Jurkat, Clone E6-1 (cell line): ENCODE measurements at regions not wholly inside any gene's neighbourhood (a gene's known extent, or its start where the extent isn't known, plus 50 kb on each side); places are given as distances from the start of the nearest gene placed in this dataset.

Source experiments
- DNase-seq: peaks from one replicate; pipeline ENCODE4 v3.0.0-alpha.2; 2011; ENCODE audit warnings: low read depth, low spot score
- H3K4me3 ChIP-seq: 2 replicates; pipeline ENCODE4 v1.5.1; 2011; ENCODE audit warnings: mild to moderate bottlenecking, low read length, control low read depth, moderate library complexity

DNA sequence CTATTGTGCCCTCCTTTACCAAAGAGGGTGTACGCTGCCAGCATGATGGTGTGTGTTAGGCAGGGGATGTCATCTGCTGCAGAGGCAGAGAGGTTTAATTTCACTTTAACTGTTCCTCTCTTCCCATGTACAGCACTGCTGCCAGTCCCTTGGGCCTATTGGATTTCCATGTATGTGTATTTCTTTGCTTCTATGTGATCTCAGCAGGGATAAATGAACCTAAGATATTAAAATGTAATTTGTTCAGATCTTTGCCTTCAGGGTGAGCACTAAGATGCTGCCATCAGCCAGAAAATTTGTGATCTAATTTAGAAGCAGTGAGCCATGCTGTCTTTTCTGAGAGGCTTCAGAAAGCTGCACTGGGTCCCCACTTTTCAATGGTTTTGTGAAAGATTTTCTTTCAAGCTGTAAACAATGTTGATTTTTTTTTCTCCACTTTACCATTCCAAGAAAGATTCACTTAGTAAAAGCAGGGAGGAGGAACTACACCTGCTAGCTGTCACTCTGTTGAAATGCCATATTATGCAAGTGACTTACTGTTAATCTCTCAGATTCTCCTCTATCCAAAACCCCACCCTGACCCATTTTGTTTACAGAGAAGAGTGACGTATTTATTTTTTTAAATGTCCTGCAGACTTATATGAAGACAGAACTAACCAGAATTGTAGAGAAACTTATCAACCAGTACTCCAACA is 261.9 kb downstream of the TBL1XR1 start:
- DNase-seq: no peak
- H3K4me3 ChIP-seq: no peak overlapping the region

DNA sequence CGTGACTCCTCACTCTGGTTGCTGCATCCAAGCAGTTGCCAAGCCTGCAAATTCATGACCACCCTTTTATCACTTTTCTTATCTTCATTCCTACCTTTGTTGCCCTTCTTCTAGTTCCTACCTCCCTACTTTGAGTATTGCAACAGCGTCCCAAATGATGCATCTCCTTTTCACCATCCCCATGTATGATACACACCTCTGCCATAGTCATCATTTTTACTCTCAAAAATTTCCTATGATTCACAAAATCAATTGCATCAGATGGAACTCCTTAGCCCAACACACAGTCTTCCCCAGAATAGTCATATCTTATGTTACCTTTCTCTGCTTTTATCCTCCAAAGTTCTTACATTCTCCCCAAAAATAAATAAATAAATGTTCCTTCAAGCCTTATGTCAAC is 262.6 kb downstream of the TBL1XR1 start:
- no peak overlapping the region for H3K4me3 ChIP-seq
- DNase-seq: no peak

DNA sequence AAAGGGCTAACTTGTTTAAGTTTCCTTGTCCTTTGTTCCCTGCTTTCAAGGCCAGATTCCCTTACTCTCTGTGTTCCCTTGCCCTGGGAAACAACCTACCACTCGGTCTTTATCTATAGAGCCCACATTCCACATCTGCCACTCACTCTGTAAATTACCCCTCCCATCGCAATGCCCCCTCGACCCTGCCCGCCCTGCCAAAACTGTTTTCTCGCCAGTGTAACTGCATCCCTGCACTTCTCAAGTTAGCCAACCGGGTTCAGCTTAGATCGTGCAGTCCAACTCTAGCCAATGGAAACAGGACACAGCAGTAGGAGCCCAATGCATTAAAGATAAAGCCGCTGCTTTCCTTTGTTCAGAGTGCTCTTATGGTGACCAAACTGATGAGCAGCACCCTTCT is 263.6 kb downstream of the TBL1XR1 start:
- no peak overlapping the region for H3K4me3 ChIP-seq
- no peak for DNase-seq

DNA sequence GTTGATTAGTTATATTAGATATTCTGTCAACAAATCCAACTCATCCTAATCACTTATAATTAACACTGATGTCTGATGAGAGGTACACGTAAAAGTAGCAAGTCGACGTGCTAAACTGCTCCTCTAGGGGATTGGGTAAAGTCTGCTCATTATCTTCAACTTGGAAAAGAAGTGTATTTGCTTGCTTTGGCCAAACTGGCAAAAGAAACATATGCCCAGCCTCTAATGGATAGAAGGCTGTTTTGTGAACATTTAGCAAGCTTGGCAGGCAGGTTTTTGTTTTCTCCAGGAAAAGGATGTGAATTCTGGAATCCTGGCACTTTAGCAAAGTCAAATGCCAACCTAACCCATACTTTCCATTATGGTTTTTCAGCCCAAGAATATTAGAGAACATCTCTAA is 264.8 kb downstream of the TBL1XR1 start:
- no peak overlapping the region for H3K4me3 ChIP-seq
- DNase-seq: no peak

DNA sequence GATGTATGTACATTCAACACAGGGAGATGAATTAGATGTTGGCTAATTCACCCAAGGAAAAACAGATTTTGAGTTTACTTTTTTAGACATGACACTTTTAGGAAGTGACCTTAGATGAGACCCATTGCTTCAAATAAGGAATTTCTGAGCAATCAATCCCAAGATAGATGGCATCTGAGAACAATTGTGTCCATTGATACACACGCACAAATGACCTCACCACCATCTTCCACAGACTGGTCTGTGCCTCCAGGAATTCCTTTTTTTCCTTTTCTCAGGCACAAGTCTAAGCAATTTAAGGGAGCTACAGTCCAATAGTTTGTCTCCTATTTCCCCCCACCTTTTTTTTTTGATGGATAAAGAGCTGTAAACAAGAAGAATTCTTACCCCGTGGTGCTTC is 265.3 kb downstream of the TBL1XR1 start:
- no peak overlapping the region for H3K4me3 ChIP-seq
- DNase-seq: no peak

DNA sequence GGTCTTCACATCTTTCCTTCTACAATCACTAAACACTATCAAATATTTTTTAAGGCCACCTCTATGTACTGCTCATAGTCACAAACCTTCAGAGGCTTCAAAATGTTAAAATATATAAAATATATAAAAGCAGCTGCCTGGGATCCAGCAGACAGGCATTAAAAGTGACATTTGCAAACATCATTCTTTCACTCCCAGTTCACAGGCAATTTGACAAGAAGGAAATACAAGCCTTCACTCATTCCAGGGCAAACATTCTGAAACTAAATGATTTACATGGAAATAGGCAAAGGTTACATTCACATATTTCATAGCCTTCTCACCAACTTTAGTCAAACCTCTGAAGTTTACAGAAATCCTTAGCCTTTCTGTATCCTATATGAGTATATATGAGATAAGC is 266.3 kb downstream of the TBL1XR1 start:
- no peak overlapping the region for H3K4me3 ChIP-seq
- DNase-seq: no peak

DNA sequence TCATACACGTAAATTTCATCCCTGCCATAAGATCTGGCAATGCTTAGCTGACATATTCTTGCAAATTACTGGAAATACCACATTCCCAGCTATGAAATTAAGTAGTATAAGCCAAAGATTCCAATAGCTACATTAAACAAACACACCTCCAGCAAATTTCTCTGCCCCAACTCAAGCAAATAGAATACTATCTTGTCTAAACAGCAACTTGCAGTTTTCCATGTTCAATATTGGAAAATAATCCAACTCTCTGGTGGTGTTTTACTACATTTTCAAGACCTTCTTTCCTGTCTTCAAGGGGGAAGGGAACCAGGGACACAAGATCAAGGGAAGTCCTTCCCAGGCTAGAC is 268.7 kb downstream of the TBL1XR1 start:
- DNase-seq: no peak

DNA sequence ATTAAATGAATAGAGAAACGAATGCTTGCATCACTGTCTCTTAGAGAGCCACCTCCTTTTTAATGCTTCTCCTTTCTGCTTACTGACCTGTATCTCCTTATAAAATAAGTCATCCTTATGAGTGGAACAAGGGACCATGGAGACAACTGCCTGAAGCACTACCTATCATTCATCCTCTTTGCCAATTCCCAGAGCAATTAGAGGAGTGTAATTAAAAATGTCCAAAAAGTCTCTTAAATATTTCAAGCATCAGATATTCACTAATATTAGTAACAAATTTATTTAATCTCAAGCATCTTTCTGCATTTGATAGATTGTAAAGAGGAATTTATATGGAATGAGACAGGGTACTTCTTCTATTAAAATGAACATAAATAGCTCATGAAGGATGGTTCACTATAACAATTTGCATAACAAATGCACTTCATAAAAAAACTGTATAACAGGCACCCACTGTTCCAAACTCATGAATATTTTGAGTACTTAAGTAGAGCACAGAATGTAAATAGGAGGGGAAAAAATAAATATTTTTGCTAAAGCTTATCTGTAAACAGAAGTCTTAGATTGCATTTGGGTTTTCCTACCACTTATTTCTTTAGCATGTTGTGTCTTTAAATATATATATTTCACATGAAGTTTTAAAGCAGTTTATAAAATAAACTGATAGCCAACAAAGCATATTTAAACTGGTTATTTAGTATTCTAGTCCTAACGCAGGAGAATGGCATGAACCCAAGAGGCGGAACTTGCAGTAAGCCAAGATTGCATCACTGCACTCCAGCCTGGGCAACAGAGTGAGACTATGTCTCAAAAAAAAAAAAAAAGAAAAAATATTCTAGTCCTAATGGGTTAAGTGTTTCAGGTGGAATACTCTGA is 269.3 kb downstream of the TBL1XR1 start:
- DNase-seq: no peak
- no peak overlapping the region for H3K4me3 ChIP-seq

More for the DNA sequence above, 268.7 kb downstream of the TBL1XR1 start:
- no peak overlapping the region for H3K4me3 ChIP-seq

DNA sequence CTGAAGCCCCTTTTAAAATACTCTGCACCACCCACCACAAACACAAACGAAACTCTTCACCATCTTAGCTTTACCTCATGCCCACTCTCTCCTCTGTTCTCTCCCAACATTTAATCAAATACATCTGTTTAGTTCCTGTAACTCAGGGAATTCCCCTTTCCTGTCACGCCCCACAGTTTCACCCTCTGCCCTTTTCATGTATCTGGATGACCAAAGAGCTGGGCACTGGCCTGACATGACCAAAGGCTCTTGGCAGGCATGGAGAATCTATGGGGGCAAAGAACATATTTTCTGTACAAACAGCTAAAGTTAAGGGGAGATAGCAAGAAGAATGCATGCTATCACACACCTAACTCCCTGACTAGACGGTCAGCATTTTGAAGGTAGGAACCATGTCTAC is 270.0 kb downstream of the TBL1XR1 start:
- no peak overlapping the region for H3K4me3 ChIP-seq
- DNase-seq: no peak

DNA sequence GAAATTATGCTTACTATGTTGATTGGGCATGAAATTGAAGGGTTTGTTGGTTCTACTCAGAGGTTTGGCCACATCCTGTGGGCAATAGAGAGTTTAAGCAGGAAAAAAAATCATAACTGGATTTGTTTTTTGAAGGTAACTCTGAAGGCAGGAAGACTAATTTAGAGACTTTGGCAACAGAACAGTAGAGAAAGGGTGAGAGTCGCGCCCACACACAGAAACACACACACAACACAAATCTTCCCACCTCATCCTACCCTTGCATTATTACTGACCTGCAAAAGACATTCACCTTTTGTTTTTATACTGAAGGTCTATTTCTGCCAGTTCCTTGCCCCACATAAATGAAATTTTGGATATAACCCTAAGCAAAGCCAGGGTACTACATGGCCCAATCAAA is 270.6 kb downstream of the TBL1XR1 start:
- no peak overlapping the region for H3K4me3 ChIP-seq
- DNase-seq: no peak

DNA sequence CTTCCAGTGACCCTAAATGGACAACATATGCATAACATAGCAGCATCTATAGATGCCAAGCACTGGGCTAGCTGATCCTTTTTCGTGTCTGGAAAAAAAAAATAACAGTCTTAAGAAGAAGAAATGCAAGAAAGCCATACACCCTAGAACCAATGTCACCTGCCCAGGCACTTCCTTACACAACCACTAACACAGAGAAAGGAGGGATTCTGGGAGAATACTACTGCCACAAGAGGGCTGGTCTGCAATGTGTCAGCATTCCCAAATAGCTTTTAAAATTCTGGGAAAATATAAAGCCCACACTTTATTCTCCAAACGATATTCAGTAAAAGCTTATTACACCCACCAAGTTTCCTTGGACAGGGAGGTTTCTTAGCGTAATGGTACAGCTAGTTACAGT is 271.2 kb downstream of the TBL1XR1 start:
- DNase-seq: no peak

DNA sequence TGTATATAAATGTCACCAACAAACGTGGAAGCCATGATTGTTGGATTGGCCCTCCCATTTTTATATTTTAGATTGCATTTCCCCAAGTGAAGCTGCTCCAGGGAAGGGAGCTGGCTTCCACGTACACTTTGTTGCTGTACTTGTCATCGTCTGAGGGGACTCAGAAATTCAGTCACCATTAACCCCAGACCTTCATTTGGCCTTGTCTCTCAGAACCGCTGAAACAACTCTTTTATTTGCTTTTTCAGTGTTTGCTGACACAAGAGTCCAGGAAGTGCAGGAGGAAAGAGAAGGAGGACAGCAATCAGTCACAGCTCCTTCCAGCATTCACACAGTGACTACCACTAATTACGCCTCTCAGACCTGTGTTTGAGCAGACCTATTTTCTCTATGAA is 276.5 kb downstream of the TBL1XR1 start:
- no peak overlapping the region for H3K4me3 ChIP-seq
- DNase-seq: no peak

More for the DNA sequence above, 271.2 kb downstream of the TBL1XR1 start:
- H3K4me3 ChIP-seq: no peak overlapping the region

DNA sequence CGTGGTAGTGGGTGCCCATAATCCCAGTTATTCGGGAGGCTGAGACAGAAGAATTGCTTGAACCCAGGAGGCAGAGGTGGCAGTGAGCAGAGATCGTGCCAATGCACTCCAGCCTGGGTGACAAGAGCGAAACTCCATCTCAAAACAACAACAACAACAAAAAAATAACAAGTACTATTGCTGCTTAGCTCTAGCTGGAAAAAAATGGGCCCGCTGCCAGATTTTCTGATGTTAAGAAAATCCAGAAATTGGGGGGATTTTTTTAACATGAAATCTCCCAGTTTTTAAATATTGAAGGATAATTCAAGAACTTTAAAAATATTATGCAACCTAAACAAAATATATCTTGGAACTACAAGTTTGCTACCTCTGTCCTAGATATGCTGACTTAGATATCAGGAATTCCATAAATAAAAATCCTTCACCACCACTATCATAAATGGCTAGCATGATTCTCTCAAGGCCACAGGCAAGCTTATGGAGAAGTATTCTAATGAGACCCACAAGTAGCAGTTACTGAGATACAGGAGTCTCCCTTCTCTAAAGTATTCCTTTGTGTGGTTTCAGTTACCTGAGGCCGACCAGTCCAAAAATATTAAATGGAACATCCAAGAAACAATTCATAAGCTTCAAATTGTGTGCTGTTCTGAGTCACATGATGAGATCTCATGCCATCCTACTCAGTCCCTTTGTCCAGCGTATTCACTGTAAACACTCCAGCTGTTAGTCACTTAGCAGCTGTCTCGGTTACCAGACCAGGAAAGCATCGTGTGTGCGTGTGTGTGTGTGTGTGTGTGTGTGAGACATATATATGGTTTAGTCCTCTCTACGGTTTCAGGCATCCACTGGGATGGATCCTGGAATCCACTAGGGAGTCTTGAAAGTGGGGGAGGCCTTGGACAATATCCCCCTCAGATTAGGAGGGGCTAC is 277.2 kb downstream of the TBL1XR1 start:
- no peak for DNase-seq
- no peak overlapping the region for H3K4me3 ChIP-seq

DNA sequence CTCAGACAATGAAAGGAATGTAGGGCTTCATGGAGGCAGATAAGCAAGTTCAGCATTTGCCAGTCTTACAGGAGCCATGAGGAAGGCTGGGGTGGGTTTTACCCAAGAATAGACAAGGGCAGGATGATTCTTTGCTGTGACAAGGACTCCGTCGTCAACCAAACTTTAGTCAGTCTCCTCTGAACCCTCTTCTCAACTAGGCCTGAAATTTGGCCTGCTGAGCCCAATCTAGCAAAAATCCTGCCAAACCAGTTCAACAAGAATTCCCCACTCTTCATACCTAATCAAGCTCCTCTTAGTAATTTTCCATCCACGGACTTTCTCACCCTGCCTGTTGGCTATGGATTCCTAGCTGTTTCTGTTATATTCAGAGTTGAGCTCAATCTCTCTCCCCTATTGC is 280.5 kb downstream of the TBL1XR1 start:
- no peak for DNase-seq
- no peak overlapping the region for H3K4me3 ChIP-seq

DNA sequence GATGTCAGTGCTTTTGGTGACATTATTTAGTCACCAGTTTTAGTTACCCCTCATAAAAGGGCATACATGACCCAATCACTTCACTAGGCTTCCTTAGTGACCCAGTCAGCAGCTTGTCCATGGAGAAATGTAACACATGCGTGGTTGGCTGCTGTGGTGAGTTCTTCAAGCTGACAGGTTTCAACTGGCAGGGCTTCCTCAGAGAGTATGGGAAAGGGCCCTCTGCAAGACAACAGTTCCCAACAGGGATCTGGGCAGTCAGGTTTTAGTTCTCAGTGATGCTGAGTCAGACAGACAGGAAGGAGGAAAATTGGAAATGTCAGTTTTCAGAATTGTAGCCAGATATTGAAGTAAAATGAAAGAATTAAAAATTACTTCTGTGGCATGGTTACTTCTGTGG is 282.5 kb downstream of the TBL1XR1 start:
- no peak overlapping the region for H3K4me3 ChIP-seq
- DNase-seq: no peak

DNA sequence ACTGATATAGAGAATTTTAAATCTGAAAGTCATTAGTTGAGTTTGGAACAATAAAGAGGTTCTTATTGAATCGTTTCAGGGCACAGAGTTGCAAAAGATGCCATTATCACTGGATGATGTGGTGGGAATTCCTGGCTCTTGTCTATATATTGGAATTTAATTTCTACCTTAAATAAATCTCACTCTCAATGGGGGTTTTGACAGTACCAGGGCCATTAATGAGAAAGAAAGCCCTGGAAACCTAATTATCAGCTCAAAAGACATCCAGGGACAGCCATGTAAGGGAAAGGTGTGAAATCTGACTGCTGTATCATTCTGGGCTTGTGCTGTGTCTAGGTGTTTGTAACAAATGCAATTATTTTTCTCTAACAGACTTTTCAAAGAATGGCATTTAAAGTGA is 285.7 kb downstream of the TBL1XR1 start:
- H3K4me3 ChIP-seq: no peak overlapping the region
- DNase-seq: no peak

DNA sequence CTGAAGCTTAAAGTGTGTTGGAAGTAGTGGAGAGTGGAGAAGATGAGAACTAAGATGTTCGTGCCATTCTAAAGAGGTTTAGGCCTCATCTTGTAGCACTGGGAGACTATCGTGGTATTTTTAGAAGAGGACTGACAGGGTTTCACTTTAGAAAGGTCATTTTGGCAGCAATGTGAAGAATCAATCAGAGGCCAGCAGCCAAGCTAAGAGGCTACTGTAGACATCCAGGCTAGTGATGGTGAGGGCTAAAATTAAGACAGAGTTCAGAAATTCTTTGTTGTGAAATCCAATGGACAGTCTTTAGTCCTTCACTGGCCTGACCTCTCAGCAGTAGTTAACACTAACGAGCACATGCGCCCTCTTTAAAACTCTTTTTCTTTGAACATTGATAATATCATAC is 288.2 kb downstream of the TBL1XR1 start:
- no peak overlapping the region for H3K4me3 ChIP-seq
- DNase-seq: no peak

DNA sequence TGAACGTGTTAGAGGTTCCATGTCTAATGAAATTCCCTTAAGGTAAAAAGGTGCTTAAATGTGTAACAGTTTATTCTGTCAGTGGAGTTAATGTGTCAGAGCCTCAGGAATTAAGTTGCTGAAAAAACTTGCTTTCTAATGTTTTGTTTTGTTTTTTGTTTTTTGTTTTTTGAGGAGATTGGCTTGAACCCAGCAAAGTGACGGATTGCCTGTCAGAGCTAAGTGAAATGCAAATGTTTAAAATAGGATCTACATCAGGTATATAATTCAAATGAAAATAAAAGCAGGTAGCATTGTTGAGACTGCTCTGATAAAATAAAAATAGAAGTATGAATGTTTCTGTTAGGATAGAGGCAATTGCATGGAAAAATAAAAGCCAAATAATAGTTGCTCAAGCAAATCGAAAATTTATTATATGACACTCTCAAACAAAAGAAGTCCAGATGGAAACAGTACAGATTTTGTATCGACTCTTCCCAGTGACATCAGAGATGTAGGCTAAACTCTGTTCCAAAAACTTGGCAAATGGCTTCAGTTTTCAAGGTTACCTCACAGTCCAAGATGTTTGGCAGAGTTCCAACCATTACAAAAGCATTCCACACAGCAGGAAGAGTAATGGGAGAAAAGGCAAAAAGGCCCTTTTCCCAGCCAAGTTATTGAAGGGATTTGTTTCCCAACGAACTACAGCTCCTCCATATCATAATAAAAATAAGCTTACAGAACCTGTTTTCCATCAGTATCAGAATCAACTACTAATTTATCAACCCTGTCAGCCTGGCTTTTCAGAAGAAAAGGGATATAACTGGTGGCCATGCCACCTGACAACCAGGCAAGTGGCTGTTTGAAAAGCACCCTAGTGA is 291.0 kb downstream of the TBL1XR1 start:
- no peak overlapping the region for H3K4me3 ChIP-seq
- DNase-seq: no peak

DNA sequence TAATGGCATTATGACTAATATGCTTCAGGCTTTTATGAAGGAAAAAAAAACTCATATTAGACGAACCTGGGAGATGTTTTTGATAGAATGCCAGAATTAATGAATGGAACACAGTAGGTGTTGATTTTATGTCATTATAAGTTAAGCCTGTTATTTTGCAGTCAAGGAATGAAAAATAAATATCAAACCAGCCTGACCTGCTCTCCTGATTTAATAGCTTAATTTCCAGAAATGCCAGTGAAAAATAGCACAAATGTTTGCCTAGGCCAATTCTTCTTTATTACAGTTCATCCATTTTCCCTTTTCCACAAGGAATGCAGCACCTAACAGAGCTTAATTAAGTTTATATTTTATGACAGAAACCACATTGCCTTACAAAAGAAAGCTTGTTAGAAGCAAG is 292.0 kb downstream of the TBL1XR1 start:
- DNase-seq: no peak

More for the DNA sequence above, 292.0 kb downstream of the TBL1XR1 start:
- H3K4me3 ChIP-seq: no peak overlapping the region
